GM19025 (cell line): ENCODE measurements at regions not wholly inside any gene's neighbourhood (a gene's known extent, or its start where the extent isn't known, plus 50 kb on each side); places are given as distances from the start of the nearest gene placed in this dataset.
"Not testable (repeated sequence)": the region's sequence is repeated elsewhere in the genome, so short reads cannot be mapped to it uniquely, and the experiment has no call there.

Experiments
- ATAC-seq: cut with Tn5 transposase; IDR thresholded peaks from one replicate; pipeline ENCODE4 v1.9.1; 2021; ENCODE audit warnings: mild to moderate bottlenecking, low read depth, moderate library complexity; ENCODE audit not compliant: unreplicated experiment

DNA sequence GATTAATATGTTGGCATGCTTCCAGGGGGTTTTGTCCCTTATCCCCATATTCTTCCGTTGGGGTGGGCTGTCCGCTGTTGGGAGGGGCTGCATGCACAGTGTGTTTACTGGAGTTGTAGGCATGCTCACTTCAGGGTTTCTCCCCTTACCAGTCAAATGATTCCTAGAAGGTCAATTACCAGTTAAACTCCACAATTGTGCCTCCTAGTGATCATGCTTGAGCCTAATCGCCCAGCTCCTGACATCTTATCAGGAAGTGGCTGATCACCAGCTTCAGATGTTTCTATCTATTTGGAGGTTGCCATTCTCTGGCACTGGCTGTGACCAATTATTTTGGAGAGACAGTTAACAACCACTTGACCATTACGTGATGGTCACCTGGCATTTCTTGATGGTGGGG, 1090.0 kb downstream of the SLITRK5 start:
- no peak for ATAC-seq

DNA sequence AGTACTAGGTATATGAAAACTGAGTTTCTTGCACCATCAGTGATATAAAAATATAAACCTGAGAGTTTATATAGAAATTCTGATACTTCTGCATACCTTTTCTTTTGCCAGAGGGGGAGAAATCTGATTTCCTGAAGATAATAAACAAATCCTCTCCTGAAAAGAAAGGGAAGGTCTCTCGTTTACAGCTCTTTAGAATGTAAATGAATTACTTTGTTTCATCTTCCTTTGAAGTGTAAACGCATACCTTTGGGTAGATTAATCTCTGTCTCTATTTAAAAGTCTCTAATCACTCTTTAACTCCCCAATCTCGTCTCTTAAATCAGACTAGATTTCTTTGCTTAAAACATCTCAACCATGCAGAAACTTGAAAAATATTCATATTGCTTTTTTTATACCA, 1092.9 kb downstream of the SLITRK5 start:
- no peak for ATAC-seq

DNA sequence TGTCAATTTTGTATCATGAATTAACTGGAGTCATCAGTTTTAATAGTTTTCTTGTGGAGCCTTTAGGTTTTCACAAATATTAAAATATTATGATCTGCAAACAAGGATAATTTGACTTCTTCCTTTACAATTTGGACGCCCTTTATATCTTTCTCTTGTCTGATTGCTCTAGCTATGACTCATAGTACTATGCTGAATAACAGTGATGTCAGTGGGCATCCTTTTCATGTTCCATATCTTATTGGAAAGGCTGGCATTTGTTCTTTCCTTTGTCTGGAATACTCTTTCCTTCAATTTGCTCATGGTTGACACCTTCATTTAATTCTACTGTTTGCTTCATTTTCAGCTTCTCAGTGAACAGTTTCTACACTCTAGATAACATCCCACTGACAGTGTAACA, 1129.3 kb downstream of the SLITRK5 start:
- no peak for ATAC-seq

DNA sequence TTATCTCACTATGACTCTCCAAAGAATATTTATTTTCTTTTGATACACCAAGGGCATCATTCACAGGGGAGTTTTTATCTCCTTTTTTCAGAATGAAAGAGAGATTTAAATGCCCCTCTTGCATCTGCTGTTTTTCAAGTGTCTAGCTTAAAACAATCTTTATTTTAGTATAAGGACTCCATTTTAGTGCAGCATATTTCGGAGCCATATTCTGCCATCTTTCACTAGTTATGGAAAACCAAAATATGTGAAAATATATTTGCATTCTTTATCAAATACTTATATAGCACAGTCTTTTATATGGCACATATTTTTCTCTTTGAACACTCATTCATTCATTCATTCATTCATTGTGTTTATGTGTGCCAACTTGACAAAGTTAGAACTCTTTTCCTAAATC, 1130.2 kb downstream of the SLITRK5 start:
- no peak for ATAC-seq

DNA sequence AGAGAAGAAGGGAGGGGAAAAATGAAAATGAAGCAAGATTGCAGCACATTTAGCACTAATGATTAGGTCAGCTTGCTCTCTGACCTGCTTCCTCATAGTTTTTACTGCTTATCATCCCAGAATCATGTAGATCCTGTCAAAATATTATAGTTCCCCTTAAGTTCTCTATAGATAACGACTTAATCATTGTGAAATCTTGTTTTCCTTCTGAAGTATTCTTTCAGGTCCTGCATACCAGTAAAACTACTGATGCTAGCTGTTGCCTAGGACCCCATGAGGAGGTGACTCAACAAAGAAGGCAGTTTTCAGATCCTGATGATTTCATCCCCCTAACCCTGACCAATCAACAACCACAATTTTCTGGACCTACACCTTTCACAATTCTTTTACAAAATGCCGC, 1131.7 kb downstream of the SLITRK5 start:
- no peak for ATAC-seq

DNA sequence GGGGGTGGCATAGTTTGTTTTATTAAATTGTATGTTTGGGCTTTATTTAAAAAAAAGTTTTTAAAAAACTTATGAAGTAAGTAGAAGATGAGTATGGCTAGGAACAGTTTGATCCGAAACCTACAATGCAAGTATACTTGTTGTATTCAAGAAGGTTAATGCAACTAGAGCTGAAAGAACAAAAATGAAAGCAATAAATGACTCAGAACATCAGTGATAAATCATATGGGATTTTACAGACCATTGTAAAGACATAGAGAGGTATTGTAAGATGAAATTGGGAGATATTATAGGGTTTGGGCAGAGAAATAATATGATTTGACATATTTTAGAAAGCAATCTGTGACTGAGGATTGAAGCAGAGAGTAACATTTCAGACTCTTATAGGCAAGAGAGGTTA, 1135.3 kb downstream of the SLITRK5 start:
- no peak for ATAC-seq

DNA sequence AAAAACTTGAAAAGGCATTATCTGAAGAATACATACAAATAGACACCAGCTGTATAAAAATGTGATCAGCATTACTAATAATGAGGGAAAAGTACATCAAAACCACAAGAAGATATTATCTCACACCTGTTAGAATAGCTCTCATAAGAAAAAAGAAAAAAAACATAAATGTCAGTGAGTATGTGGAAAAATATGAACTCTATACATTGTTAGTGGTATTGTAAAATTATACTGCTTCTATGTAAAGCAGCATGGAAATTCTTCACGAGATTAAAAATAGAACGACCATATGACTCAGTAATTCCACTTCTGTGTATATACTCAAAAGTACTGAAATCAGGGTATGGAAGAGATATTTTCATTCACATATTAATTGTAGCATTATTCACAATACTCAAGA, 1146.4 kb downstream of the SLITRK5 start:
- no peak for ATAC-seq

DNA sequence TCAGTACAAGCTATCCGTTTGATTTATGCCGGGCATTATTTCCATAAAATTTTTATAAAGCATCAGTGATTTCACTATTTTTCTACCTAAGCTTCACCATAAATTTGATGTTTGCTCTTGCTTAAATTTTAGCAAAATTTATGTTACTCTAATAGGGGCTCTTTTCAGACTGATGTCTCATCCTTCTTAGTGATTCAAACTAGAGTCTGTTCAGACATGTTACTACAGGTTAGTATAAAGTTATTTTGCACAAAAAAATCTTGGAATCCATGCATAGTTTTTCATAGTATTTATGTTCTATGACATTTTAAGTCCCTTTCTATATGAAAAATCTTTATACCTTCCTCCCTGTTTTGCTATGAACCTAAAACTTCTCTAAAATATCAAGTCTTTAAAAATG, 1151.9 kb downstream of the SLITRK5 start:
- ATAC-seq = no peak

DNA sequence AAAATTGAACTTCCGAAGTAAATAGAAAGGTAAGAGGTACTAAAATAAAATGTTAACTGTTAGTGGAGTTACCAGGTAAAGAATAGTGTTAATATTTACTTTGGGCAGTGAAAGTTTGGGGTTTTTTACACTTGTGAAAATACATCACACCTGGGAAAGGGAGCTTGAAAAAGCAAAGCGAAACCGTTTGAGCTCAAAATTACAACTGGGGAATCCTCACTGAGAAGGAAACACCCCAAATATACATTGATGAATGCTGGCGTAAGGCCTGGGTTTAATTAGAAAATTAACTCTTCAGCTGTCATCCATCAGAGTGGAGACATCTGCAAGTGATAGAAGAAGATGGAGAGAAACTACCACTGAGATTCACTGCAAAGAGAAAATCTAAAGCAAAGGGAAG, 1153.0 kb downstream of the SLITRK5 start:
- no peak for ATAC-seq

DNA sequence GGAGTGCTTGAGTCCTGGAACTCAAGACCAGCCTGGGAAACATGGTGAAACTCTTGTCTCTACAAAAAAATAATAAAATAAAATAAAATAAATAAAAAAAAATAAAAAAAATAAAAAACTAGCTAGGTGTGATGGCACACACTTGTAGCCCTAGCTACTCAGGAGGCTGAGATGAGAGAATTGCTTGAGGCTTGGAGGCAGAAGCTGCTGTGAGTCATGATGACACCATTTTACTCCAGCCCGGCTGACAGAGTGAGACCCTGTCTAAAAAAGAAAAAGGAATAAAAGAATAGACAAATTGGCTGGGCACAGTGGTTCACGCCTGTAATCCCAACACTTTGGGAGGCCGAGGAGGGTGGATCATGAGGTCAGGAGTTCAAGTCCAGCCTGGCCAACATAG, 1168.9 kb downstream of the SLITRK5 start:
- no peak for ATAC-seq

DNA sequence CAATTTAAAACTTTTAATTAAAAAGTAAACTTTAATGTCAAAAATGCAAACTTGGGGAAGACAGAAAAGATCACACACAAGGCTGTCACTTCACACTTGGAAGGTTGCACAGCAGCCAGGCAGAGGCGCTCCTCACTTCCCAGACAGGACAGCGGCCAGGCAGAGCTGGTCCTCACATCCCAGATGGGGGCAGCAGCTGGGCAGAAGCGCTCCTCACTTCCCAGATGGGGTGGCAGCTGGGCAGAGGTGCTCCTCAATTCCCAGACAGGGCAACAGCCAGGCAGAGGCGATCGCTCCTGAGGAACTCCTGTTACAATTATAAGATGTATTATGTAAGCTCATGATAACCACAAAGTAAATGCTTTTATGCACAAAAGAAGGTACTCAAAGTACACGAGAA, 1181.1 kb downstream of the SLITRK5 start:
- ATAC-seq = not testable (repeated sequence)

DNA sequence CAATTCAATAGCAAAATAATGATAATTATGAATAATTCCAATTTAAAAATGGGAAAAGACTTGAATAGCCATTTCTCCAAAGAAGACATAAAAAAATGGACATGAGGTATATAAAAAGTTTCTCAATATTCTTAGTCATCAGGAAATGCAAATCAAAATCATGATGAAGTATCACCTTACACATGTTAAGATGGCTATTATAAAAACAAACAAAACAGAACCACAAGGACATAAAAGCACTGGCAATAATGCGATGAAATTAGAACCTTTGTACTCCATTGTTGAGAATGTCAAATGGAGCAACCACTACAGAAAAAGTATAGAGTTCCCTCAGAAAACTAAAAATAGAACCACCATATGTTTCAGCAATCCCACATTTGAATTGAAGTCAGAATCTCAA, 1186.1 kb downstream of the SLITRK5 start:
- ATAC-seq = no peak

DNA sequence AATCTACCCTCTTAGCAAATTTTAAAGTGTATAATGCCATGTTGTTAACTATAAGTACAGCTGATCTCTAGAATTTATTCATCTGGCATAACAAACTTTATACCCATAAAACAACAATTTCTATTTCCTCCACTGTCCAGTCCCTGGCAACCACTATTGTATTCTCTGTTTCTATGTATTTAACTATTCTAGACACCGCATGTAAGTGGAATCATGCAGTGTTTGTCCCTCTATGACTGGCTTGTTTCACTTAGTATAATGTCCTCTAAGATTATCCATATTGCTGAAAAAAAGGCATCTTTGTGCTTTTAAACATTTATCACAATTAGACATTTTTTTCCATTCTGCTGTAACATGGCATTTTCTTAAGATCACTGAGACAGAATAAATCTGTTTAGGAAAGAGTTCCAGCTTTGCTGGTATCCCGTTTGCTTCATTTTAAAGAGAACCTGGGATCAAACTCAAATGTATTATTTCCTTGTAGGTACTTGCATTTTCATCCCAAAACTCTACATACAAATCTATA, 1191.0 kb downstream of the SLITRK5 start:
- ATAC-seq = no peak

DNA sequence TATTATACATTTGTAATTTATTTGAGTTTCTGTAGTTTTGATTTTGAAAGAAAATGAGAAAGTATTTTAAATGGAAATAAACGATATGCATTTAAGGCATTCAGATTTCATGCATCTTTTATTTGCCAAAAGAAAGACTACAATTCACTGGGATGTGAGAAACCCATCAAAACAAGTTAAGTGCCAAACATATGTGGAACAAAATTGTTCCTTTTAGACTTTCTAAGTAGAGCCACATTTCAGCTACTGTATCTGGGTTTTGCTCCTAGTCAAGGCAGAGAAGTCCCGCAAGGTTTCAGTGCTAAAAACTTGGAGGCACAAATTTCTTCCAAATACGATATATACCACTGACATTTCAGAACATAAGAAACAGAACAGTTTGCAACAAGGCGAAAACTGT, 1191.9 kb downstream of the SLITRK5 start:
- no peak for ATAC-seq

DNA sequence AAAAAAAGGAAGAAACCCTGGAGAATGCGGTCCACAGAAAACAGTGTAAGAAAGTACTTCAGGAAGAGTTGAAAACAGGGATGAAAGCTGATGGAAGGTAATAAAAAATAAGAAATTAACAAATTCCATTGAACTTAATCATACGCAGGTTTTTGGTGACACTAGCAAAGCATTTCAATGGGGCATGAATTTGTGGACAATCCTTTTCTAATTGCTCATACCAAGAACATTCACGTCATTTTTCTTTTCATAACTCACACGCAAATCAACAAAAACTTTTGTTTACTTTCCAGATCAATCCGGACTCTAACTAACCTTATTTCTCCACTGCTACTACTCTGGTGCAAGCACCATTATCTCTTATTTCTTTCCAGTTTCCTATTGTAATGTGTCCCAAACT, 1195.0 kb downstream of the SLITRK5 start:
- ATAC-seq = no peak

DNA sequence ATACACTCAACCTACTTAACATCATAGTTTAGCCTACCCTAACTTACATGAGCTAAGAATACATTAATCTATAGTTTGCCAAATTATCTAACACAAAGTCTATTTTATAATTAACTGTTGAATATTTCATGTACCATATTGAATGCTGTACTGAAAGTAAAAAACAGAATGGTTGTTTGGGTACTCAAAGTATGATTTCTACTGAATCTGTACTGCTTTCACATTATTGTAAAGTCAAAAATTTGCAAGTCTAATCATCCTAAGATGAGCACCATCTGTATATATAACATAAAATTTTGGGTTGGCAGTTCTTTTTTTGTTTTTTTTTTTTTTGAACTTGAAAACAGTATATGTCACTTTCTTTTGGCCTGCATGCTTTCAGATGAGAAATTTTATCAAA, 1212.6 kb downstream of the SLITRK5 start:
- ATAC-seq = no peak

DNA sequence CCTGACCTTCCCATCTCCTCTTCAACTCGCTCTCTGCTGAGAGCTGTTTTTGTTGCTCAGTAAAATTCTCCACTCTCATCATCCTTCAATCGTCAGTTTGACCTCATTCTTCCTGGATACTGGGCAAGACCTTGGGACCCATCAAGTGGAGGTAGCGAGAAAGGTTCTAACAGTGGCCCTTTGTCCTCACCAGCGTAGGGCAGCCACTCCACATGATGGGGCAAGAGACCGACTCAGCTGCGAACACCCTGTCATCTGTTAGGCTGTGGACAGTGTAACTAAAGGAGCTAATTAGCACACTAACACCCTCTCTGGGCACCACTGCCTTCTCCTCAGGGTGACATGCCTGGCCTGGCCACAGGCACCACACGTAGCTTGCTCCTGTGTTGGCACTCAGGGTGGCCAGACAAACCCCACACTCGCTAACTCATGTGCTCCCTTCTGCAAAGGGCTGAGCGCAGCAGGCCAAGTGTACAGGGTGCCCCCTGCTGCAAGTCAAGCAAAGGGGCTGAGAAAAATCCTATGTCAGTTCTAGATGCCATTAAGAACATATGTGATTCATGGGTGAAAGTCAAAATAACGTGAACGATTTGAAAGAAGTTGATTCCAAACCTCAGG, 1216.0 kb downstream of the SLITRK5 start:
- no peak for ATAC-seq

DNA sequence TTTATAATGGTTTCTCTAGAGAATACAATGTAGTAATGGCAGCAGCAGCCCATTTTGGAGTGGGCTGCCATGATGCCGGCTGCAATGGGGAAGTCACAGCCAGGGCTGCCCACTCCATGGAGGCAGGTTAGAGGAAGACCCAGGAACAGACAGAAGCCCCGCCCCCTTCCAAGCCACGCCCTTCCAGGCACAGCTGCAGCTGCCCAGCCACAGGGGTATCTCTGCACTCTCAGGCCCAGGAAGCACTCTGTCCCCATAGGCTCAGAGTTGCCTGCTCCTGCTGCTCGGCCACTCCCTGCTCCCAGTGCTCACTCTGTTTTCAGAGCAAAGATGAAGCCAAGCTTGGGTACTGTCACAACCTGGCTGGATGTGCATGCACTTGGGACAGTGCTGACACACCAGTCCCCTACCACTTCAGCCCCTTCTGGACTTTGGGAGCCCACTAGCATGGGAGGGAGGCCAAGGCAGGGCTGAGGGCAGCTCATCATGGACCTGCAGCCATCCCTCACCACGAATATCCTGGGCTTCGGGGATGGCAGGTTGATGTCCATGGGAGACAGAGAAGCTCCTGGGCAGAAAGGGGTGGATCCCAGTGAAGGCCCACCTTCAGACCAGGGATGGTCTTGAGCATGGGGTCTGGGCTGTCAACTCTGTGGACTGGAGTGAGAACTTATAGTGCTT, 1224.2 kb downstream of the SLITRK5 start:
- ATAC-seq = no peak

DNA sequence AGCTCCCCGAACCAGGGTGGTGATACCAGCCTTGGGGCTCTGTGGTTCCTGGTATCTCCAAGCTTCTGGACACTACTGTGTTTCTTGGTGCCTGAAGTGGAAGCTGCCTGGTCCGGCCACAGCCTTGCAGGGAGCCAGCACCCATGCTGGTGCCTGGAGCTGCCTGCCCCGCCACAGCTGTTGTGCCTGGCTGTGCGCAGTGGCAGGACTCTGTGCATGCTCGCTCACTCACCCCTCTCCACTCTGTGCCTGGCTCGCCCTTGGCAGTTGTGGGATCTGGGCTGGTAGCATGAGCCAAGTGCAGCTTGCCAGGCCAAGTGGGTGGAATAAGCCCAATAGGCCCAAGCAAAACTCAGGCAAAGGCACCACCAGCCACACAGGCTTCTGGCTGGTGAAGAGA, 1225.3 kb downstream of the SLITRK5 start:
- ATAC-seq = no peak

DNA sequence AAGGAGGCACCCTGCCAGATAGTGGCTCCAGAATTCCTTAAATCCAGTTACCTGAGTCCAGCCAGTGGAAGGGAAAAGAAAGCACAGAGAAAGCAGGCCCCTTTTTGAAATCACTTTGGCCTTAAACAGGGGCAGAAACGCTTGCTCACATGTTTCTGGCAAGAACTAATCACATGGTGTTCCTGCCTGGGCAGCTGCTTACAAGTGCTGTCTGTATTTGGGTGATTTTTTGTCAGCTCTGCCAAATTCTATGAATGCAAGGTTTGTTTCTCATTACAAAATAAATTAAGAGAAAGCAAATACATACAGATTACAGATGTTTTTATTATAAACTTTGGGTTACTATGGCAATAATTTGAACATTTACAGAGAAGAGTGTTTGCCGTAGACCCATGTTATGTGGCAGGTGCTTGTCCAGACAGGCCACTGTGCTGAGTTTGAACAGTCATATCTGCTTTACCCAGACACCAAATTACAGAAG, 1237.8 kb downstream of the SLITRK5 start:
- no peak for ATAC-seq

DNA sequence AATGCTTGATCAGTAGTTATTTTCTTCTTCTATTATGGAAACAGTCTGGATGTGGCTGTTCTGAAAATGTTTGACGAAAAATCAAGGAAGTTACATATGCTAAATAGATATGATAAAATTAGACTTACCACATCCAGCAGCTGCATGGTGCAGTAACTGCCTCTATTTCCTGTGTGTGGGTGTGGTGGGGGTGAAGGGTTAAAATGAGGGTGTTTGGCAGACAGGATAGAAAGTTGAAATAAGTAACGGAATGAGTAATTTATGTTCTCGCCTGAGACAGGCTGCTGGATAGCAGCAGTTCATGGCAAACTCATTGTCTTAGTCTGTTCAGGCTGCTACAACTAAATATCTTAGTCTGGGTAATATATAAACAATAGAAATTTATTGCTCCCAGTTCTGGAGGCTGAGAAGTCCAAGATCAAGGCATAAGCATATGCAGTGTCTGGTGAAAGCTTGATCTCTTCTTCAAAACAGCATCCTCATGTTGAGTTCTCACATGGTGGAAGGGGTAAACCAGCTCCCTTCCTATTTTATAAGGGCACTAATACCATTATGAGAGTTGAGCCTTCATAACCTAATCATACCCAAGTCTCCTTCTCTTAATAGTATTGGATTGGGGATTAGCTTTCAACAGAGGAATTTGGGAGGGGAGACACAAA, 1248.9 kb downstream of the SLITRK5 start:
- ATAC-seq = no peak

DNA sequence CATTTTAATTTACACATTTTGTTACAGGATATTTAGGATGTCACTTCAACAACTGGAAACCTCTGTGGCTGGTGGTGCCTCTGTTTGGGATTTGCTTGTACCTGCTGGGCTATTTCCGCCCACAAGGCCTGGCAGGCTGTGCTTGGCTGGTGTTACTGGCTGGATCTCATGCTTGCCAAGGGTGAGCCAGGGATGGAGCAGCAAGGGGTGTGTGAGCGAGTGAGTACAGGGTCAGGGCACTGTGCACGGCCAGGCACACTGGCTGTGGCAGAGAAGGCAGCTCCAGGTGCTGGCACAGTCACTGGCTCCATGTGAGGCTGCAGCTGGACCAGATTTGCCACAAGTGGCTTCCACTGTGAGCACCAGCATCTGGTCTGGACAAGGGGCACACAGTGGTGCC, 1254.8 kb downstream of the SLITRK5 start:
- ATAC-seq = no peak
